ENCODE measurements at regions not wholly inside any gene's neighbourhood (a gene's known extent, or its start where the extent isn't known, plus 50 kb on each side); places are given as distances from the start of the nearest gene placed in this dataset.

GRCh38 chr5:33381243-33381642, 59.5 kb upstream of the TARS1 start:
- peak overlapping the region; percentile 41 for H3K4me2 ChIP-seq (ENCODE audit: control insufficient read depth, extremely low read depth, insufficient read depth, low read depth, low read length)
- no peaks in the 10 kb centered on the region for H3K27me3 ChIP-seq (ENCODE audit: control insufficient read depth, extremely low read depth, insufficient read depth, low read length)
- H3K79me2 ChIP-seq (ENCODE audit: control insufficient read depth, insufficient read depth, low read length), result no peaks in the 10 kb centered on the region
- dilution Hi-C loops (cut with MboI; ENCODE audit: extremely low pct_ligation_motif_present, low sequenced_read_pairs), result no loop called here
- peaks cover 5% of the 10 kb centered on the region for H3K9me3 ChIP-seq (ENCODE audit: control insufficient read depth, low read depth, low read length)
- H2AFZ ChIP-seq (ENCODE audit: control insufficient read depth, low read length), result no peak overlapping the region
- no peaks in the 10 kb centered on the region for H3K9me1 ChIP-seq (ENCODE audit: control insufficient read depth, extremely low read depth, insufficient read depth, low read length)
- H3K4me1 ChIP-seq (ENCODE audit: control insufficient read depth, extremely low read depth, insufficient read depth, low read length), result peaks cover 5% of the 10 kb centered on the region
- peak overlapping the region in 1 of 3 experiments; percentile 26 for H3K4me3 ChIP-seq (ENCODE audit: control insufficient read depth in 2 of 3, extremely low read depth in 1 of 3, insufficient read depth in 2 of 3, low read depth in 1 of 3, low read length in 3 of 3)
- no peaks in the 10 kb centered on the region for H3K36me3 ChIP-seq (ENCODE audit: control insufficient read depth in 2 of 2, extremely low read depth in 1 of 2, insufficient read depth in 2 of 2, low read length in 2 of 2)
- DNase-seq (ENCODE audit: low read depth, low spot score), result peak; percentile 17
- TF ChIP-seq EZH2 (IDR thresholded peaks at IDR 0.05; ENCODE audit: low read length) (no peak), CTCF (optimal IDR thresholded peaks at IDR 0.05 in 1 of 3, IDR thresholded peaks at IDR 0.05 in 1 of 3, conservative IDR thresholded peaks at IDR 0.05 in 1 of 3; ENCODE audit: extremely low read depth in 1 of 3, insufficient read depth in 2 of 3, low read length in 3 of 3) (no peak)
- peak; percentile 52 for FAIRE-seq
- H3K9ac ChIP-seq (ENCODE audit: control insufficient read depth, extremely low read depth, insufficient read depth, low read length), result no peak overlapping the region
- no peaks in the 10 kb centered on the region for H4K20me1 ChIP-seq (ENCODE audit: control insufficient read depth, extremely low read depth, insufficient read depth, low read length)
- no peak overlapping the region for H3K27ac ChIP-seq (ENCODE audit: control insufficient read depth, insufficient read depth, low read length)

Small RNA genes lying in the stretch of these regions (small RNA-seq; reads per million reads assigned to genes)
- gene AC010343.2 (ENCODE audit: insufficient read length in 3 of 3, low read depth in 3 of 3, low replicate concordance in 1 of 3) (0 reads per million in 3 experiments), gene AC025459.1 (ENCODE audit: insufficient read length in 3 of 3, low read depth in 3 of 3, low replicate concordance in 1 of 3) (0 reads per million in 3 experiments)
